ENCODE measurements at regions not wholly inside any gene's neighbourhood (a gene's known extent, or its start where the extent isn't known, plus 50 kb on each side); places are given as distances from the start of the nearest gene placed in this dataset.

GRCh38 chrX:69089203-69089602 lies 76.0 kb downstream of the PJA1 start:
- TF ChIP-seq GATA2 (IDR thresholded peaks at IDR 0.05; ENCODE audit: low read depth, low read length) (no peak), GATA3 (IDR thresholded peaks at IDR 0.05; ENCODE audit: low read depth, low read length) (no peak)

All from SH-SY5Y (cell line).